Choroid plexus epithelial cell (primary cell): ENCODE measurements at regions not wholly inside any gene's neighbourhood (a gene's known extent, or its start where the extent isn't known, plus 50 kb on each side); places are given as distances from the start of the nearest gene placed in this dataset.
A peak's percentile ranks its signal among the peaks of the same experiment; 100 is the strongest.

Source experiments
- DNase-seq: peaks from one replicate; pipeline ENCODE4 v3.0.0-alpha.2; 2010; ENCODE audit warnings: low read depth
- H3K4me3 ChIP-seq: 2 replicates; pipeline ENCODE4 v1.5.1; 2011; ENCODE audit warnings: low read depth, mild to moderate bottlenecking, control low read depth, low read length, moderate library complexity
- CTCF ChIP-seq: conservative IDR thresholded peaks from 2 replicates; pipeline ENCODE4 v1.5.1; 2011; ENCODE audit warnings: low read depth, mild to moderate bottlenecking, control low read depth, inconsistent platforms, low read length, moderate library complexity

- DNase-seq, result no peak
- no peak overlapping the region for H3K4me3 ChIP-seq
- TF ChIP-seq CTCF, result no peak
These were observed 88.7 kb upstream of the ANKRD28 start for GRCh38 chr3:15886521-15886920.

- DNase-seq, result no peak
- no peak overlapping the region for H3K4me3 ChIP-seq
- no peak for TF ChIP-seq CTCF
These were observed 89.5 kb upstream of the ANKRD28 start for GRCh38 chr3:15887261-15887660.

- no peak overlapping the region for H3K4me3 ChIP-seq
- TF ChIP-seq CTCF, result no peak
- no peak for DNase-seq
These were observed 92.2 kb upstream of the ANKRD28 start for GRCh38 chr3:15889936-15890335.

DNA sequence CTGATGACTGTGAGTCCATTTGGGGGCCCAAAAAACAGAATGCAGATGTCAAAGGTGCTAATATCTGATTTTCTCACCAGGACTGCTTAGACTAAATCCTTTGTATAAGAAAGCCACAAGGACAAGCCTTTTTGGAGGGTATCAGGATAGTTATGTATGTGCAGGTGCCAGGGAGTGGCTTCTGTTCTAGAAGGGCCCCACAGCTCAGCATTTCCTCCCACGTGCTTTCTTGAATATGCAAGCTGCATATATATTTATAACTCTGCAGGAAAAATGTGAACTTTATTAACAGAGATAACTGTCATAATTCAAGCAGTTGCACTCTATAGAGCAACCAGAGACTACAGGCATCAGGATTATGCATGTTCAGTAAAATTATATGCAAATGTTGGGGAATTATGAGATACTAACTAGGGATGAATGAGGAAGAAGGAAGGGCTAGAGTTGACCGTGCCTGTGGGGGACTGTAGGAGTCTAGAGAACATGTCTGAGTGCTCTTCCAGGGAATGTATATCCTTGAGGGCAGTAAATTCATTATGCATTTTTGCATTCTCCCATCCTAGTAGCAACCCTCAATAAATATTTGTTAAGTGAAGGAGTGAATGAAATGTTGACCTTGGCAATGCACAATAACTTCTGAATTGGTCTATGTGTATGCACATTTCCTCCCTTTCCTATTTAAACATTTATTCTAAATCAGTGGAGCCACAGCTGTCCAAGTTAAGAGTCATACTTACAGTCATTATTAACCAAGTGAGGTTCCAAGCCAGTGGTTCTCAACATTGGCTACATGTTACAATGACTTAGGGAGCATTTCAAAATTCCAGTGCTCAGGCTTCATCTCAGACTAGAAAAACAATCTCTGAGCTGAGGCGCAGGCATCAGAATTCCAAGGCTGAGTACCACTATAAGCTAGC is 94.8 kb upstream of the ANKRD28 start:
- H3K4me3 ChIP-seq, result no peak overlapping the region
- TF ChIP-seq CTCF, result no peak
- DNase-seq, result peak; percentile 3

DNA sequence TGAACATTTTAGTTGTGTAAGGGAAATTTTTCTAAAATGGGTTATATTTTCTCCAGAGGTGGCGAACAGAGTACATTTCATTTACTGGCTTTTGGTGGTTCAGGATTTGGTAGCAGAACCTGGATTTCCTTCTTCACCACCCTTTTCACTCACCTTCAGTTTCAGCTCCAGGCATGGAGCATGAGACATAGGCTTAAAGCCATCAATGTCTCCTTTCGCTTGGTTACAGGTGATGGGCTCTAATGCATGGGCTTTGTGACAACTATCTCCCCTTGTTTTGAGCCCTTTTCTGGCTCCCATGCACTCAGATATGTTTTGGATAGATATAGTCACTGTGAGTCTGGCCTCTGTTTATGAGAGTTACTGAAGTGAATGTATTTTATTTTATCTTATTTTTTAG is 96.6 kb upstream of the ANKRD28 start:
- H3K4me3 ChIP-seq, result no peak overlapping the region
- no peak for DNase-seq
- TF ChIP-seq CTCF, result no peak

DNA sequence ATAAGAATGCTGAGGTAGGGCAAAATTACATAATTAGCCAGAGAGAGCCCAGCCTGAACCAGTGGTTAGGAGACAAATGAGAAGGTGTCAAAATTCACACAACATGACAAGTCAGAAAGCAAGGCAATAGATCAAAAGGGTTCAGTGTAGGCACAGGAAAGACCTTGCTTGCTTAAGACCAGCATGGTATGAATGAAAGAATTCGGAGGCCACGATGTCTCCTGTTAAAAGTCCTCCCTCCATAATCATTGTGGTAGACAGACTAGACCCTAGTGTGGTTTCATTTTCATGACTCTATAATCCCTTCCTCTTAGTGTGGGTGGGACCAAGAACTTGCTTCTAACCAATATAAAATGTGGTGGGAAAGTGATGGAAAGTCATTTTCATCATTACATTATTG is 98.7 kb upstream of the ANKRD28 start:
- DNase-seq, result no peak

More for the DNA sequence above, 98.7 kb upstream of the ANKRD28 start:
- TF ChIP-seq CTCF, result no peak
- H3K4me3 ChIP-seq, result no peak overlapping the region
